Osteoblast (primary cell): ENCODE measurements at regions not wholly inside any gene's neighbourhood (a gene's known extent, or its start where the extent isn't known, plus 50 kb on each side); places are given as distances from the start of the nearest gene placed in this dataset.
"Not testable (repeated sequence)": the region's sequence is repeated elsewhere in the genome, so short reads cannot be mapped to it uniquely, and the experiment has no call there.

Source experiments
- DNase-seq: peaks from one replicate; pipeline ENCODE4 v3.0.0; 2011; ENCODE audit warnings: low spot score, mixed read lengths; ENCODE audit not compliant: insufficient read length; ENCODE audit errors: missing footprints
- H2AFZ ChIP-seq: 2 replicates; pipeline ENCODE4 v1.6.0; 2011; ENCODE audit warnings: mild to moderate bottlenecking, low read length
- H3K27ac ChIP-seq: 2 replicates; pipeline ENCODE4 v1.5.1; 2011; ENCODE audit warnings: mild to moderate bottlenecking, low read depth, low read length, moderate library complexity
- H3K27me3 ChIP-seq: 2 replicates; pipeline ENCODE4 v1.6.0; 2012; ENCODE audit warnings: mild to moderate bottlenecking, control low read depth, inconsistent platforms, low read length, moderate library complexity; ENCODE audit not compliant: insufficient read depth
- H3K36me3 ChIP-seq: 2 replicates; pipeline ENCODE4 v1.5.1; 2011; ENCODE audit warnings: mild to moderate bottlenecking, low read length, control low read depth, moderate library complexity; ENCODE audit not compliant: insufficient read depth
- H3K4me1 ChIP-seq: 2 replicates; pipeline ENCODE4 v1.5.1; 2011; ENCODE audit warnings: mild to moderate bottlenecking, low read length, control low read depth, moderate library complexity; ENCODE audit not compliant: insufficient read depth
- H3K4me2 ChIP-seq: 2 replicates; pipeline ENCODE4 v1.6.0; 2011; ENCODE audit warnings: mild to moderate bottlenecking, low read length; ENCODE audit not compliant: insufficient read depth
- H3K4me3 ChIP-seq: fragments of 200-600 bp; sonication (generic); 3 replicates; pipeline ENCODE4 v1.5.1; 2012; ENCODE audit warnings: mild to moderate bottlenecking, low read length, inconsistent platforms; ENCODE audit not compliant: insufficient read depth
- H3K79me2 ChIP-seq: 2 replicates; pipeline ENCODE4 v1.6.0; 2012; ENCODE audit warnings: mild to moderate bottlenecking, low read length, control low read depth, inconsistent platforms; ENCODE audit not compliant: insufficient read depth
- H3K9me3 ChIP-seq: 2 replicates; pipeline ENCODE4 v1.5.1; 2011; ENCODE audit warnings: low read depth, low read length, control low read depth
- H4K20me1 ChIP-seq: 2 replicates; pipeline ENCODE4 v1.6.0; 2012; ENCODE audit warnings: mild to moderate bottlenecking, low read length, control low read depth; ENCODE audit not compliant: insufficient read depth
- CTCF ChIP-seq: IDR thresholded peaks from 2 replicates; pipeline ENCODE4 v1.5.1; 2011; ENCODE audit warnings: mild to moderate bottlenecking, low read depth, low read length, moderate library complexity; ENCODE audit errors: extremely low read depth

- Histone ChIP-seq H4K20me1 (no peaks in the 10 kb centered on the region), H3K4me1 (no peaks in the 10 kb centered on the region), H3K27me3 (no peaks in the 10 kb centered on the region), H3K4me2 (no peak overlapping the region), H2AFZ (no peak overlapping the region), H3K4me3 (no peak overlapping the region), H3K27ac (no peak overlapping the region), H3K36me3 (no peaks in the 10 kb centered on the region), H3K9me3 (peaks cover 2% of the 10 kb centered on the region), H3K79me2 (no peaks in the 10 kb centered on the region)
- TF ChIP-seq CTCF, result no peak
- DNase-seq, result no peak
These were observed 78.7 kb downstream of the FH start for GRCh38 chr1:241440904-241441303.

- not testable (repeated sequence) for H3K79me2 ChIP-seq, H3K27me3 ChIP-seq, H4K20me1 ChIP-seq, H3K4me3 ChIP-seq, H2AFZ ChIP-seq, H3K36me3 ChIP-seq, H3K9me3 ChIP-seq, H3K4me2 ChIP-seq, H3K4me1 ChIP-seq, DNase-seq, H3K27ac ChIP-seq
These were observed 80.9 kb downstream of the FH start for GRCh38 chr1:241438686-241439085.

- Histone ChIP-seq H3K27me3 (no peaks in the 10 kb centered on the region), H4K20me1 (no peaks in the 10 kb centered on the region), H3K4me2 (no peak overlapping the region), H3K27ac (no peak overlapping the region), H3K4me3 (no peak overlapping the region), H3K79me2 (no peaks in the 10 kb centered on the region), H3K4me1 (no peaks in the 10 kb centered on the region), H3K9me3 (no peaks in the 10 kb centered on the region), H3K36me3 (no peaks in the 10 kb centered on the region), H2AFZ (no peak overlapping the region)
- no peak for DNase-seq
- TF ChIP-seq CTCF, result no peak
These were observed 75.2 kb upstream of the RGS7 start for GRCh38 chr1:241432241-241432640.

- not testable (repeated sequence) for H3K4me1 ChIP-seq, H2AFZ ChIP-seq, H3K79me2 ChIP-seq, DNase-seq, H3K27me3 ChIP-seq, H3K4me3 ChIP-seq, H3K4me2 ChIP-seq, H4K20me1 ChIP-seq, H3K27ac ChIP-seq, H3K36me3 ChIP-seq, H3K9me3 ChIP-seq
These were observed 68.1 kb upstream of the RGS7 start for GRCh38 chr1:241425091-241425490.

GRCh38 chr1:241424480-241424971, 67.5 kb upstream of the RGS7 start:
- no peaks in the 10 kb centered on the region for H3K9me3 ChIP-seq
- H3K27me3 ChIP-seq, result no peaks in the 10 kb centered on the region
- no peaks in the 10 kb centered on the region for H3K36me3 ChIP-seq
- no peak for DNase-seq
- H3K79me2 ChIP-seq, result no peaks in the 10 kb centered on the region
- H3K4me2 ChIP-seq, result peak overlapping the region; percentile 82
- H3K4me3 ChIP-seq, result peak overlapping the region; percentile 83
- H2AFZ ChIP-seq, result peak overlapping the region; percentile 76
- TF ChIP-seq CTCF, result no peak
- H3K27ac ChIP-seq, result no peak overlapping the region
- peaks cover 12% of the 10 kb centered on the region for H3K4me1 ChIP-seq
- H4K20me1 ChIP-seq, result no peaks in the 10 kb centered on the region
